Fibroblast of lung (primary cell): ENCODE measurements at regions not wholly inside any gene's neighbourhood (a gene's known extent, or its start where the extent isn't known, plus 50 kb on each side); places are given as distances from the start of the nearest gene placed in this dataset.
A peak's percentile ranks its signal among the peaks of the same experiment; 100 is the strongest.

Source experiments
- DNase-seq, 2 donors: peaks; one replicate each; pipeline versions ENCODE4 v3.0.0 to v3.0.0-alpha.2; 2010; ENCODE audit warnings: low read depth in 2 of 2
- H2AFZ ChIP-seq: 2 replicates; pipeline ENCODE4 v1.5.1; 2012; ENCODE audit warnings: low read length, control low read depth, inconsistent platforms
- H3K27ac ChIP-seq: 2 replicates; pipeline ENCODE4 v1.5.1; 2011; ENCODE audit warnings: low read length, control low read depth; ENCODE audit not compliant: insufficient read depth
- H3K27me3 ChIP-seq: 2 replicates; pipeline ENCODE4 v1.5.1; 2011; ENCODE audit warnings: mild to moderate bottlenecking, low read length; ENCODE audit not compliant: control insufficient read depth, insufficient read depth
- H3K36me3 ChIP-seq: 2 replicates; pipeline ENCODE4 v1.5.1; 2011; ENCODE audit warnings: low read length; ENCODE audit not compliant: control insufficient read depth, insufficient read depth
- H3K4me1 ChIP-seq: 2 replicates; pipeline ENCODE4 v1.5.1; 2011; ENCODE audit warnings: low read length; ENCODE audit not compliant: control insufficient read depth, insufficient read depth; ENCODE audit errors: extremely low read depth
- H3K4me2 ChIP-seq: 2 replicates; pipeline ENCODE4 v1.5.1; 2011; ENCODE audit warnings: low read length, control low read depth; ENCODE audit not compliant: insufficient read depth; ENCODE audit errors: extremely low read depth
- H3K4me3 ChIP-seq, 4 experiments: fragments of 200-600 bp in 1 of 4; sonication (generic) in 1 of 4; replicated peaks in 1 of 4; 2 replicates each; pipeline ENCODE4 v1.5.1; 2011 to 2016; ENCODE audit warnings: low read length in 4 of 4, low read depth in 3 of 4, mild to moderate bottlenecking in 3 of 4, control low read depth in 2 of 4, inconsistent platforms in 1 of 4, mixed read lengths in 1 of 4; ENCODE audit not compliant: insufficient read depth in 1 of 4; ENCODE audit errors: control extremely low read depth in 1 of 4
- H3K79me2 ChIP-seq: 2 replicates; pipeline ENCODE4 v1.5.1; 2012; ENCODE audit warnings: mild to moderate bottlenecking, low read length, inconsistent platforms; ENCODE audit not compliant: control insufficient read depth, insufficient read depth
- H3K9ac ChIP-seq: 2 replicates; pipeline ENCODE4 v1.5.1; 2011; ENCODE audit warnings: mild to moderate bottlenecking, low read length, control low read depth; ENCODE audit not compliant: insufficient read depth
- H3K9me3 ChIP-seq: 2 replicates; pipeline ENCODE4 v1.5.1; 2012; ENCODE audit warnings: low read depth, low read length; ENCODE audit not compliant: control insufficient read depth, insufficient read depth
- H4K20me1 ChIP-seq: 2 replicates; pipeline ENCODE4 v1.5.1; 2011; ENCODE audit warnings: low read length; ENCODE audit not compliant: control insufficient read depth, insufficient read depth; ENCODE audit errors: extremely low read depth
- CTCF ChIP-seq, 2 donors: IDR thresholded peaks in 1 of 2; conservative IDR thresholded peaks in 1 of 2; 1 replicate in 1 of 2; 2 replicates in 1 of 2; pipeline ENCODE4 v1.5.1; 2011 to 2012; ENCODE audit warnings: low read length in 2 of 2, control low read depth in 1 of 2, inconsistent platforms in 1 of 2, low read depth in 1 of 2, mild to moderate bottlenecking in 1 of 2
- EZH2 ChIP-seq: IDR thresholded peaks from 2 replicates; pipeline ENCODE4 v1.5.1; 2012; ENCODE audit warnings: low read length, control low read depth, mild to moderate bottlenecking; ENCODE audit errors: missing control alignments

GRCh38 chr3:110341047-110341446 lies 730.6 kb upstream of the NECTIN3 start:
- Histone ChIP-seq H3K27ac (no peak overlapping the region), H3K9ac (no peak overlapping the region), H3K27me3 (no peaks in the 10 kb centered on the region), H4K20me1 (no peaks in the 10 kb centered on the region), H3K4me1 (peaks cover 4% of the 10 kb centered on the region), H2AFZ (no peak overlapping the region), H3K79me2 (no peaks in the 10 kb centered on the region), H3K4me2 (no peak overlapping the region), H3K4me3 (no peak overlapping the region), H3K9me3 (no peaks in the 10 kb centered on the region), H3K36me3 (no peaks in the 10 kb centered on the region)
- peak; percentile 31 to 51 for DNase-seq
- TF ChIP-seq CTCF (conservative IDR thresholded peaks at IDR 0.05 in 1 of 2, IDR thresholded peaks at IDR 0.05 in 1 of 2; ENCODE audit: low read depth in 1 of 2, low read length in 2 of 2), result no peak
- TF ChIP-seq EZH2, result no peak

- Histone ChIP-seq H3K36me3 (no peaks in the 10 kb centered on the region), H3K9ac (no peak overlapping the region), H3K27ac (no peak overlapping the region), H3K4me3 (no peak overlapping the region), H3K4me1 (peaks cover 4% of the 10 kb centered on the region), H4K20me1 (no peaks in the 10 kb centered on the region), H3K79me2 (no peaks in the 10 kb centered on the region), H3K4me2 (no peak overlapping the region), H2AFZ (no peak overlapping the region), H3K9me3 (no peaks in the 10 kb centered on the region), H3K27me3 (no peaks in the 10 kb centered on the region)
- no peak for TF ChIP-seq EZH2
- TF ChIP-seq CTCF (conservative IDR thresholded peaks at IDR 0.05 in 1 of 2, IDR thresholded peaks at IDR 0.05 in 1 of 2; ENCODE audit: low read depth in 1 of 2, low read length in 2 of 2), result no peak
- DNase-seq, result peak in 1 of 2 donors; percentile 67
Measured at GRCh38 chr3:110343376-110343775, 728.2 kb upstream of the NECTIN3 start.

- Histone ChIP-seq H3K4me2 (no peak overlapping the region), H3K36me3 (no peaks in the 10 kb centered on the region), H3K9ac (no peak overlapping the region), H3K9me3 (no peaks in the 10 kb centered on the region), H3K4me1 (peaks cover 4% of the 10 kb centered on the region), H3K79me2 (no peaks in the 10 kb centered on the region), H3K27me3 (no peaks in the 10 kb centered on the region), H3K4me3 (no peak overlapping the region), H3K27ac (no peak overlapping the region), H4K20me1 (no peaks in the 10 kb centered on the region), H2AFZ (peak overlapping the region; percentile 36)
- TF ChIP-seq EZH2 (no peak), CTCF (conservative IDR thresholded peaks at IDR 0.05 in 1 of 2, IDR thresholded peaks at IDR 0.05 in 1 of 2; ENCODE audit: low read depth in 1 of 2, low read length in 2 of 2) (no peak)
- peak in 1 of 2 donors; percentile 21 for DNase-seq
Measured at GRCh38 chr3:110343945-110344344, 727.7 kb upstream of the NECTIN3 start.
